ENCODE measurements at regions not wholly inside any gene's neighbourhood (a gene's known extent, or its start where the extent isn't known, plus 50 kb on each side); places are given as distances from the start of the nearest gene placed in this dataset.

DNA sequence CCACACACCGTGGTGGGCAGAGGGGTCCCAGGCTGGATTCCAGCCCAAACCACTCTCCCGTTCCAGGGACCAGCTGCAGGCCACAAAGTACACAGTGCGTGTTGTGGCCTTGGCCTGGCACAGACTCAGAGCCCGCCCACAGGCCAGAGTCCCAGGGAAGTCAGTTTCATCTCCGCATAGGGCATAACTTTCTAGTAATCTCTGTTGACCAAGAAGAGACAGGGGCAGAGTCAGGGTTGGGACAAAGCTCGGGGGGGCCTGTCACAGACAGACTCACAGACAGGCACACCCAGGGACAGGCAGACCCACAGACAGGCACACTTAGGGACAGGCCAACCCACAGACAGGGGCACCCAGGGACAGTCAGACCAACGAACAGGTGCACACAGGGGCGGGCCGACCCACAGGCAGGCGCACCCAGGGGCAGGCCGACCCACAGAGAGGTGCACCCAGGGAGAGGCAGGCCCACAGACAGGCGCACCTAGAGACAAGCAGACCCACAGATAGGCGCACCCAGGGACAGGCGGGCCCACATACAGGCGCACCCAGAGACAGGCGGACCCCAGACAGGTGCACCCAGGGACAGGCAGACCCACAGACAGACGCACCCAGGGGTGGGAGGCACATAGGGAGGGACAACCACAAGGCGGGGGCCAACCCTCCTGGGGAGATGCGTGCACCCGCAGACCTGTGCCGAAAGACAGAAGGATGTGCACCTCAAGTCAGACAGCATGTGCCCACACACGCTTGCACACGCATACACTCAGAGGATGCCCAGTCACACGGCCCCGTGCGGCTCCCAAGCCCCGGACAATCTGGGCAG lies 323.3 kb upstream of the RTL1 start:
- no peak for DNase-seq (ENCODE audit: low read depth)

DNA sequence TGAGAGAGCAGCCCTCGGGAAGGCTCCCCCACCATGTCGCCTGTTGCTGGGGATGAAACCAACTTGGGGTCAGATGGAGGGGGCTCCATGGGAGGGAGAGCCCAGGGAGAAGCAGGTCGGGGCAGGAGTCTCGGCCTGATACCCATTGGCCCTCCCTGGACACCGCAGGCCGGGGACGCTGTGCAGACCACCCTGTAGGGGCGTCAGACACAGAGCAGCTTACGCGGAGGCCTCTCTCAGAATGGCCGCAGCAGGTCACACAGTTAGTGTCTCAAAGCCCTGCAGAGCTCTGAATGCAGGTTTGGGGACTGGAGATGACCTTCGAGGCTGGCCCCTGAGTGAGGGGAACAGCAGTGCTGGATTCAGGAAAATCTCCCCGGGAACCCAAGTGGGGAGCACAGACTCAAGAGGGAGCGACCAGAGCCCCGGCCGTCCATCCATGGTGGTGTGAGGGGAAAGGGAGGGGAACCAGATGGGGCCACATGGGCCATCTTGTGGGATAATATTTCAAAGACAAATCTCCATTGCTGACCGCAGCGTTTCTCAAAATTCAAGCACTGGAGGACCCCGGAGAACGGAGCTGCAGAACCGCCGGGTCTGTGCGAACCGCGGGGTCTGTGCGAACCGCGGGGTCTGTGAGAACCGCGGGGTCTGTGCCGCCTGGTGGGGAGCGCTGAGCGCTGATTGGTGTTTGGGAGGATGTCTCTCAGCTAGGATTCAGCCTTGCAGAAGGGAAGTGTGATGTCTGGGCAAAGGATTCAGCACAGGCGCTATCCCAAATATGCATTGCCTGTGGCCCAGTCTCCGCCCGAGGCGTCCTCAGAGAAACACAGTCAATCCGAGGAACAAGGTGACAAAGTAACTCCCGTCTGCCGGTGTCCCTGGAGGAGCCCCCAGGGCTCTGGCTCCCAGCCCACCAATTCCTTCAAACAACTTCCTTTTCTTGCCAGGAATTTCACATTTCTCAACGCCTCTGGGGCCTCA lies 324.4 kb upstream of the RTL1 start:
- no peak for DNase-seq (ENCODE audit: low read depth)

- DNase-seq (ENCODE audit: low read depth) = no peak
Observed at GRCh38 chr14:101228949-101229541, 325.5 kb upstream of the RTL1 start.

- no peak for DNase-seq (ENCODE audit: low read depth)
Observed at GRCh38 chr14:101229666-101230065, 326.1 kb upstream of the RTL1 start.

DNA sequence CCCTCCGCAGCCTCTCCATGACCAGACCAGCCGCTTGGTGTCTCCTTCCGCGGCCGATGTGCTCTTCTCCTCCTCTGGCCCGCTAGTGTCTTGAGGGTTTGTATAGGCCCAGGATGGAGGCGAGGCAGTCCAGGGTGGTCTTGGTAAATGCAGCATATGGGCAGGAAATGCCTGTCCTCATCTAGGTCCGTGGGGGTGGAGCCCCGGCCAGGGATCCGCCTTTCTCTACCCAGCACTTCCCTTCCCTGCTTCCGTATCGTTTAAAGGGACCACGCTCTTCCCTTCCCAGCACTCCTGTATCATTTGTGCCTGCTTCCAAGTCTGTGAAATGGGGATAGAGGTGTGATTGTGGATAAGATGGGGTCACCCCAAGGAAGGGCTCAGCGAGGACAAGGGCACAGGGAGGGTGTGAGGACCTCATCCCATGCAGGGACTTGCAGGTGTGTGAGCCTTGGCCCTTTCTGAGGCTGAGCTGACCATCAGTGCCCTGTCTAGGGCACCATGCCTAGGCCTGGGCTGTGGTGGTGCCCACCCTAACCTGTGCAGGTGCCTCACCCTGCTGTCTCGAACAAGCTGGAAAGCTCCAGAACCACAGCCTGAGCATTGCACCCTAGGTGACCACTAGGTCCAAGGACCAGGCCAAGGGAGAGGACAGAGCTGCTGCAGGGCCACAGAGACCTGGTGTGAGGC lies 326.8 kb upstream of the RTL1 start:
- no peak for DNase-seq (ENCODE audit: low read depth)

DNA sequence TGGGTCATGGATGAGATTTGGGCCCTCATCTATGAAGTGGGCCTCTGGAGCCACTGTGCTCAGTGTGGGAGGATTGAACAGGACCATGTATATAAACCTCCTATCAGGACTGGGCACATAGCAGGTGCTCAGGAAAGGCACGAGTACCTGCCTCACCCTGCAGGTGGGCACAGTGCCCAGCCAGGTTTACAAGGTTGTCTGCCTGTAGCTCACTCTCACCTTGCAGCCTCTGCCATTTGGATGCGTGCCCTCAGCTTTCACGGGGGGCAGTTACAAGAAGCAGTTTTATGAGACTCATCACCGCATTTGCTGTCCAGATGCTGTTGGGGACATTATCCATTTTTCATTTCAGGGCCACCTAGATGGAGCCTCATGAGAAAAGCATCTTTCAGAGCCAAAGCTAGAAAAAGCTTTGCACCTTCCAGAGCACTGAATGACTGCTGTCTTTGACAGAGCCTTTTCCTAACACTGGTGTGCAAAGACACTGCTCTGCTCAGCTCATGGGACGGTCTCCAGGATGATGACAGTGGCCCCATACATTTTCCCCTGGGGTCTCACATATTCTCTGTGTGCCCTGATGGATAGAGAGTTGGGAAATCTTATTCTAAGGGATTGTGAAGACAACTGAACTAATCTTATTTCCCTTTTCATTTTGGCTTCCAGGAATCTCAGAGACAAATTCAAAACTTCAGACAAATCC lies 327.5 kb upstream of the RTL1 start:
- no peak for DNase-seq (ENCODE audit: low read depth)

DNA sequence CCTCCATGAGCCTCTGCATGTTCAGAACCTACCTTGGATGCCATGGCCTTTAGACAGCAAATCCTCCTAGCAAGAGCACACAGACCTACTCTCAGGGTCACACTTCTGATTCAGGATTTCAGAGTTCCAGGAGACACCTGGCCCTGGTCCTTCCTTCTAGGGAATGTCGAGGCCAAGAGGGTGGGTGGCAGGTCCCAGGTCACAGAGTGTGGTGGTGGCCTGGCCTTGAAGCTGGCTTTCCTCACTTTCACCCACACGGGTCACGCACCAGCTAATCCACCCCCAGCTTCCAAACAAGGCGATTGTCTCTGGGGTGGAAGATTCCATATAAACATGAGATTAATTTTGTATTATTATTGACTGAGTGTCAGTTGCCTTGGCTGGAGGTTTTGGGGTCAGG lies 328.3 kb upstream of the RTL1 start:
- DNase-seq (ENCODE audit: low read depth) = no peak

DNA sequence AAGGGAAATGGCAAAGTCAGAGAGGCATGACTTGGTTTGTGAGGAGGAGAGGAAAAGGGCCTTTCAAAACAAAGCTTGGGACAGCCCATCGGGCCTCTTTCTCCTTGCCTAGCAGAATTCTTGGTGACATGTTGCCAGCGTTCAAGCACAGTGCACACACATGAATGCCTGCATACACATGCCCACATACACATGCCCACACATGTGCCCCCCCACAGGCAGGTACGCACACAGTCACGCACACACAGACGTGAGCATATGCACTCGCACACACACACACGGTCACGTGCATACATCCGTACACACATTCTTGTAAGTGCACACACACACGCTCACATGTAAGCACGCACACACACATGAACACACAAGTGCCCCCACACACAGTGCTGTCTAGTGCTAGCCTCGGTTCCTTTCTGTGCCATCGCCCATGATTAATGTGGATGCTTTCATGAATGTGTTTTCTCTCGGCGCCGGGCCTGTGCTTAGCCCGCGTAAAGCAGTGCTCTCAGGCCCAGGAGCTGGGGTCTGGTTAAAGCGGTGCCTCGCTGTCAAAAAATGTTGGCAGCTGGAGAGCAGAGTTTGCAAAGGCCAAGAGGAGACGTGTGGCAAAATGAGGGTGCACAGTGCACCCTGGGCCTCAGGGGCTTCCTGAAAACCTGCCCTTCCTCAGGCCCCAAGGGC lies 328.8 kb upstream of the DIO3 start:
- no peak for DNase-seq (ENCODE audit: low read depth)

DNA sequence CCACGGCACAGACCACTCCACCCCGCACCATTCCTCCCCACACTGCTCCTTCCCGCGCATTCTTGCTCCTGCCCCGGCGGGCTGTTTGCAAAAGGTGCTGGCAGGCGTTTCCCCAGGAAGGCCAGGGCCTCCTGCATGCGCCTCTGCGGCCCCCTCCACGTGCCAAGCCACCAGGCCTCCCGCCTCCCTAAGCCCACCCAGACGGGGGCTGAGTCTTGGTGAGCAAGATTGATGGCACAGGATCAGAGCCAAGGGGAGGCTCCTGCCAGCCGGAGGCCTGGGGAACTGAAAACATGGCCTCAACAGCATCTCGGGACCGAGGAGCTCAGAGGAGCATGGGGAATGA lies 328.3 kb upstream of the DIO3 start:
- DNase-seq (ENCODE audit: low read depth) = no peak

DNA sequence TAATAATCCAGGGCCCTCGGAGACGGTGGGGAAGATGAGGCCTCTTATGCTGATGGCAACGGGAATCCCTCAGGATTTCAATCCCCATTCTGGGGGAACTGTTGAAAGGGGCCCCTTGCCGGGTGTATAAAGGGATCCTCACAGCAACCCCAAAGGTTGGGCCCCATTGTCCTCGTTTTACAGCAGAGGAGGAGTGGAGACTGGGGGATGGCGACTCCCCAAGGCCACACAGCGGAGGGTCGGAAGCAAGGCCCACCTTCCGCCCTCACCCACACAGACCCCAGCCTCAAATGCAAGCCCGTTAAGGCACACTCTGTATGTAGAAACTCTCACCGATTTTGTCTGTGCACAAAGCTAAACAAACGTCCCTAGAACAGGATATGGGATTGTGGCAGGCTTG lies 327.9 kb upstream of the DIO3 start:
- DNase-seq (ENCODE audit: low read depth) = no peak

- no peak for DNase-seq (ENCODE audit: low read depth)
Observed at GRCh38 chr14:101233808-101234207, 327.5 kb upstream of the DIO3 start.

GRCh38 chr14:101234244-101234937 lies 326.9 kb upstream of the DIO3 start:
- DNase-seq (ENCODE audit: low read depth) = no peak

GRCh38 chr14:101234999-101235334 lies 326.3 kb upstream of the DIO3 start:
- no peak for DNase-seq (ENCODE audit: low read depth)

DNA sequence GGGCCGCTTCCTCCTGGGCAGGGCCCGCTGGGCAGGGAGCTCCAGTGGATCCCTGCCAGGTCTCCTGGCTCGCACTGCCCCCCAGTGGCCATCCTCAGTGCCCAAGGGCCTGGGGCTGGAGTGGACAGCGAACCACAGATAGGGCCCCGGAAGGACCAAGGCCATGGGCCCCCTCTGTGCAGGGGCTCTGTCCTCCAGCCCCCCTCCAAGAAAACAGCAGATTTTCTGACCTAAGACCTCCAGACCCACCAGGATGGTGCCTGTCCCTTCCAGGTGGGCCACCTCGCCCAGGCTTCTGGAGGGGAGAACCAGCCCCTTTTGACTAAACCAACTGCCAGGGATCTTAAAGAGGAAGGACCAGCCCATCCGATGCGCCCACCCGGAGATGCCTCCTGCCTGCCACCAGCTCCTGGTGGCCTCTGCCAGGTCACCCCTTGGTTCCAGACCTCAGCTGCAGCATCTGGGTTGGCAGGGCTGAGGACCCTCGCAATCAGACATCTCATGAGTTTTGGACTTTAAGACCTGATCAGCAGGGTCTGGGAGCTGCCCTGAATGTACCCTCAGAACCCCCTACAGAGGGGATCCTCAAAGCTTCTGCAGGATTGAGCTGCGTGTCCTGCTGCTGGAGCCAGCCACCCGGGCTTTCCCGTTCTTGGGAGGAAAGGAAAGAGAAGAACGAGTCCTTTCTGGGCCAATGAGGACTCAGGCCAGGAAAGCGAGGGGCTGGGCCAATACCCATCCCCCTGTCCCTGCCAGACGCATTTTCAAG lies 325.8 kb upstream of the DIO3 start:
- peak; percentile 2 for DNase-seq (ENCODE audit: low read depth)

- no peak for DNase-seq (ENCODE audit: low read depth)
Observed at GRCh38 chr14:101236496-101237251, 324.6 kb upstream of the DIO3 start.

DNA sequence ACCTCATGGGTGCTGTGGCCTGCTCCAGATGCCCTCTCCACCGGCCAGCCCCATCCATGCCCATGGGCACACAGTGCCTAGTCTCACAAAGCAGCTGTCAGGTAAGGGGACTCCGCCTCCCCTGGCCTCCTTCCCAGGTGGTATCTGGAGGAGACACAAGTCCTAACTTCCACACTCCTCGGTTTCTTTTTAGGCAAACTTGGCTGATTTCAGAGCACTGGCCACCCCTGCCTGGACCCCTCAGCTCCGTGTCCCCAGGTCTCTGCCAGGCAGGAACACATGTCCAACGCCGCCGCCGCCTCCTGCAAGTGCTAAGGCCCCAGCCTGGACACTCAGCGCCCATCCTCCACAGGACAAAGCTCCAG lies 324.1 kb upstream of the DIO3 start:
- DNase-seq (ENCODE audit: low read depth) = no peak

- DNase-seq (ENCODE audit: low read depth) = no peak
Observed at GRCh38 chr14:101239065-101239464, 322.2 kb upstream of the DIO3 start.

GRCh38 chr14:101241147-101241546 lies 320.1 kb upstream of the DIO3 start:
- no peak for DNase-seq (ENCODE audit: low read depth)

DNA sequence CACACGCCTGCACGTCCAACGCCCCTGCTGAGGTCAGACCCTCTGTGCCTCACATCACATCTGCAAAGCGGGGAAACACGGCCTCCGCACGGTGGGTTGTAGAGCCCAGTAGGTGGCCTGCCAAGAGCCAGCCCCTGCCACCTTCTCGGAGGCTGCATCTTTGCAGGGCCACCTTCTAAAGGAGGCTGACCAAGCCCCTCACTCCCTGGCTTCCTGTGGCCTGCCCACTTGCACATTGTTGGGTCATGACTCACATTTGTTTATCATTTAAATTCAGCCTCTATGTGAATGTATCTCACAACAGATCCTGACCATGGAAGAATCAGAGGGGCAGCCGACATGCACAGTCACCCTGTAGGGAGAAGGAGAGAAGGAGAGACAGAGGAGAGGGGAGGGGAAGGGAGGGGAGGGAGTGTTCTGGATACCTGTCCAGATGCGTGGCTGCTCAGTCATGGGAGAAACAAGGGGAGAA lies 319.5 kb upstream of the DIO3 start:
- no peak for DNase-seq (ENCODE audit: low read depth)
